Panc1 (cell line): ENCODE measurements at regions not wholly inside any gene's neighbourhood (a gene's known extent, or its start where the extent isn't known, plus 50 kb on each side); places are given as distances from the start of the nearest gene placed in this dataset.

ENCODE experiments used
- POLR2AphosphoS5 ChIP-seq: IDR thresholded peaks from 2 replicates; pipeline ENCODE4 v1.6.1; 2012; ENCODE audit warnings: mild to moderate bottlenecking, low read depth, low read length, moderate library complexity
- SIN3A ChIP-seq: IDR thresholded peaks from 2 replicates; pipeline ENCODE4 v1.6.1; 2012; ENCODE audit warnings: low read depth, mild to moderate bottlenecking, low read length, moderate library complexity, borderline replicate concordance; ENCODE audit not compliant: insufficient read depth
- TCF7L2 ChIP-seq: IDR thresholded peaks from 2 replicates; pipeline ENCODE4 v1.6.1; 2011; ENCODE audit warnings: mild to moderate bottlenecking, low read depth, low read length, inconsistent platforms
- TF ChIP-seq, protein P1 (sequence below): fragments of 450-650 bp; IDR thresholded peaks from 2 replicates; pipeline ENCODE4 v1.5.1; 2017; ENCODE audit warnings: mild to moderate bottlenecking
- TF ChIP-seq, protein P2 (sequence below), 2 experiments: IDR thresholded peaks; 2 replicates each; pipeline ENCODE4 v1.6.1; 2011 to 2012; ENCODE audit warnings: low read depth in 2 of 2, control low read depth in 1 of 2, low read length in 1 of 2, mild to moderate bottlenecking in 1 of 2, moderate library complexity in 1 of 2; ENCODE audit not compliant: insufficient read depth in 1 of 2

DNA sequence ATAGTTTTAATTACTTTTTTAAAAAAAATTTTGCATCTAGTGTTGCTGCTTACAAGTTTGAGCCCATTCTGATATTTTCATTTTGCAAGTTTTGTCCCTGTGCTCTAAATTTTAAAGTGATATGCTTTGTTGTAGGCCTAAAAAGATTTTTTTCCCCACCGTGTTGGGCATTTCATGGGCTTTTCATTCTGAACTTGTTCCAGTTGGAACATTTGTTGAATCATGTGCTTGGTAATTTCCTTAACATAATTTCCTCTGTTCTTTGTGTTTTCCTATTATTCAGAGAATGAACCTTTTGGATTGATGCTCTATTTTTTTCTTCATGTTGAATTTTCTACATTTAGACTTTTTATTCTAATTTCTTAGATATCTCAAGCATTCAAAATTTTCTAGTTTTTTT lies 206.4 kb upstream of the SPRY2 start:
- TF ChIP-seq POLR2AphosphoS5 (no peak), TCF7L2 (no peak), SIN3A (no peak)
- TF ChIP-seq, protein P1, sequence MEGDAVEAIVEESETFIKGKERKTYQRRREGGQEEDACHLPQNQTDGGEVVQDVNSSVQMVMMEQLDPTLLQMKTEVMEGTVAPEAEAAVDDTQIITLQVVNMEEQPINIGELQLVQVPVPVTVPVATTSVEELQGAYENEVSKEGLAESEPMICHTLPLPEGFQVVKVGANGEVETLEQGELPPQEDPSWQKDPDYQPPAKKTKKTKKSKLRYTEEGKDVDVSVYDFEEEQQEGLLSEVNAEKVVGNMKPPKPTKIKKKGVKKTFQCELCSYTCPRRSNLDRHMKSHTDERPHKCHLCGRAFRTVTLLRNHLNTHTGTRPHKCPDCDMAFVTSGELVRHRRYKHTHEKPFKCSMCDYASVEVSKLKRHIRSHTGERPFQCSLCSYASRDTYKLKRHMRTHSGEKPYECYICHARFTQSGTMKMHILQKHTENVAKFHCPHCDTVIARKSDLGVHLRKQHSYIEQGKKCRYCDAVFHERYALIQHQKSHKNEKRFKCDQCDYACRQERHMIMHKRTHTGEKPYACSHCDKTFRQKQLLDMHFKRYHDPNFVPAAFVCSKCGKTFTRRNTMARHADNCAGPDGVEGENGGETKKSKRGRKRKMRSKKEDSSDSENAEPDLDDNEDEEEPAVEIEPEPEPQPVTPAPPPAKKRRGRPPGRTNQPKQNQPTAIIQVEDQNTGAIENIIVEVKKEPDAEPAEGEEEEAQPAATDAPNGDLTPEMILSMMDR = no peak
- TF ChIP-seq, protein P2, sequence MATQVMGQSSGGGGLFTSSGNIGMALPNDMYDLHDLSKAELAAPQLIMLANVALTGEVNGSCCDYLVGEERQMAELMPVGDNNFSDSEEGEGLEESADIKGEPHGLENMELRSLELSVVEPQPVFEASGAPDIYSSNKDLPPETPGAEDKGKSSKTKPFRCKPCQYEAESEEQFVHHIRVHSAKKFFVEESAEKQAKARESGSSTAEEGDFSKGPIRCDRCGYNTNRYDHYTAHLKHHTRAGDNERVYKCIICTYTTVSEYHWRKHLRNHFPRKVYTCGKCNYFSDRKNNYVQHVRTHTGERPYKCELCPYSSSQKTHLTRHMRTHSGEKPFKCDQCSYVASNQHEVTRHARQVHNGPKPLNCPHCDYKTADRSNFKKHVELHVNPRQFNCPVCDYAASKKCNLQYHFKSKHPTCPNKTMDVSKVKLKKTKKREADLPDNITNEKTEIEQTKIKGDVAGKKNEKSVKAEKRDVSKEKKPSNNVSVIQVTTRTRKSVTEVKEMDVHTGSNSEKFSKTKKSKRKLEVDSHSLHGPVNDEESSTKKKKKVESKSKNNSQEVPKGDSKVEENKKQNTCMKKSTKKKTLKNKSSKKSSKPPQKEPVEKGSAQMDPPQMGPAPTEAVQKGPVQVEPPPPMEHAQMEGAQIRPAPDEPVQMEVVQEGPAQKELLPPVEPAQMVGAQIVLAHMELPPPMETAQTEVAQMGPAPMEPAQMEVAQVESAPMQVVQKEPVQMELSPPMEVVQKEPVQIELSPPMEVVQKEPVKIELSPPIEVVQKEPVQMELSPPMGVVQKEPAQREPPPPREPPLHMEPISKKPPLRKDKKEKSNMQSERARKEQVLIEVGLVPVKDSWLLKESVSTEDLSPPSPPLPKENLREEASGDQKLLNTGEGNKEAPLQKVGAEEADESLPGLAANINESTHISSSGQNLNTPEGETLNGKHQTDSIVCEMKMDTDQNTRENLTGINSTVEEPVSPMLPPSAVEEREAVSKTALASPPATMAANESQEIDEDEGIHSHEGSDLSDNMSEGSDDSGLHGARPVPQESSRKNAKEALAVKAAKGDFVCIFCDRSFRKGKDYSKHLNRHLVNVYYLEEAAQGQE (IDR thresholded peaks at IDR 0.05; ENCODE audit: insufficient read depth in 1 of 2, low read depth in 2 of 2, low read length in 1 of 2) = no peak
